ENCODE measurements at regions not wholly inside any gene's neighbourhood (a gene's known extent, or its start where the extent isn't known, plus 50 kb on each side); places are given as distances from the start of the nearest gene placed in this dataset.

DNA sequence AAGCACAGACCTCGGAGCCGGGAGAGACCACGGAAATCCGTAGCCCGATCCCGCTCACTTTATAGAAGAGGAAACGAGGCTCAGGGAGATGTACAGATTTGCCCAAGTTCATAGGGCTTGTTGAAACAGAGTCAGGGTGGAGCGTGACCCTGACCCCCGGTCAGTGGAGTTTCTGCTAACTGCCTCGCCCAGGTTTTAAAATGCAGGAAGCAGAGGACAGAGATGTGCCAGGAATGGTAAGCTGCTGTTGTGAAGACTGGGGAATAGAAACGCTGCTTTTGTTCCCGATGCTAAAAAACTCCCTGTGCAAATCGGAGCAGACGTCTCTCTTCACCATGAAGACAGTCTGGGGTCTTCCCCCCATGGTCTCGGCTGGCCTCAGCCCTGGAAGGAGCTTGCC lies 403.0 kb downstream of the SEC14L1 start (continued):
- TF ChIP-seq EP400 (IDR thresholded peaks at IDR 0.05) (no peak), RCOR1 (IDR thresholded peaks at IDR 0.05; ENCODE audit: borderline replicate concordance in 1 of 2, low read depth in 2 of 2, low read length in 2 of 2) (no peak), SMAD1 (IDR thresholded peaks at IDR 0.05; ENCODE audit: low read depth, low read length, partially characterized antibody) (no peak)

DNA sequence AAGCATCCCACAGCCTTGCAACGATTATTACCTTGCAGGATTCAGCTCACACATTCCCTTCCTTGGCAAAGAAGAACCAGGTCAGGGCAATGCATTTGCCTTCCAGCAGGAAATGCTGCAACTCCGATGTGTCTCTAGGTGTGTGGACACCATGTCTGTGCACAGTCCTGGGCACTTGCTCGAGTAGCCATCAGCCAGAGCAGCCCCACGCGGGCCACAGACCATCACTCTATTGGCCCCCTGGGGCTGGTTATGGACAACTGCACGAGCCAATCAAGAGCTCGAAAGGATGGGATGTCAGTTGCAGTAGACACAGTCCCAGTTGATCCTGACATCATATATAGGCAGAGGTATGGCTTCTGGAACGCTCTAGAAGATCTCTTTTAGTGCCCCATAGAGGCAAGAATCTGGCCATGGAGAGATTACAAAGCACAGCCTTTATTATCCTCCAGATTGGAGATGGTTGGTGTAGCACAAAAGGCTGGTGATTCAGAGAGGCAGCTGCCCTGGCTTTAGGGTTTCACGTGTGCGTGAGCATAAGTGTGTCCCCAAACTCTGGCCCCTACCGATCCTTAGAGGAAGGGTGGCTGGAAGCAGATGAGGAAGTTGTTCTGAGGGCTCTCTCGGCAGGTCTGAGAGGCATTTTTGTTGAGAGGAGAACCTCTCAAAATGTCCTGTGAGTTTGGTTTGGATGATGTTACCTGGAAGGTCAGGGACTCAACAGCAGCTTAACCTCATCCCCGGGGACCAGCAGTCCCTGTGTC lies 403.8 kb downstream of the SEC14L1 start:
- CTCF ChIA-PET (ENCODE audit: low intra/inter-chr PET ratio): no interaction called here
- no peak for DNase-seq (ENCODE audit: extremely low read depth in 1 of 4, low spot score in 3 of 4)
- peaks cover 11% of the 10 kb centered on the region in 2 experiments; a peak in 4 of 5 replicates for H3K4me1 ChIP-seq (replicated peaks in 1 of 2; ENCODE audit: control insufficient read depth in 2 of 2, insufficient read depth in 2 of 2, low read length in 2 of 2)
- H3K79me2 ChIP-seq (ENCODE audit: control insufficient read depth, insufficient read depth, low read length): no peaks in the 10 kb centered on the region
- no peak for FAIRE-seq
- in situ Hi-C loops (cut with MboI): loop anchor here (10.0 kb wide), 1 partner anchor 470 kb away; no protein-coding TSS in a partner anchor
- no peaks in the 10 kb centered on the region for H3K36me3 ChIP-seq (ENCODE audit: control insufficient read depth, insufficient read depth, low read length)
- peaks cover 13% of the 10 kb centered on the region for H4K20me1 ChIP-seq (replicated peaks; ENCODE audit: control insufficient read depth, insufficient read depth, low read length)
- H3K9ac ChIP-seq (ENCODE audit: insufficient read depth in 1 of 2, low read depth in 2 of 2, low read length in 2 of 2): no peak overlapping the region
- H3K9me1 ChIP-seq (ENCODE audit: control insufficient read depth, insufficient read depth, low read length): no peaks in the 10 kb centered on the region
- no peak overlapping the region for H3K27ac ChIP-seq (ENCODE audit: extremely low read depth, low read depth, low read length)
- intact Hi-C loops (cut with micrococcal nuclease): no loop called here
- POLR2A ChIA-PET: no interaction called here
- H3K27me3 ChIP-seq (ENCODE audit: control insufficient read depth in 2 of 2, insufficient read depth in 2 of 2, low read length in 2 of 2): peaks cover 28 to 61% of the 10 kb centered on the region in 2 experiments; a peak in 4 of 5 replicates
- TF ChIP-seq, protein P1, sequence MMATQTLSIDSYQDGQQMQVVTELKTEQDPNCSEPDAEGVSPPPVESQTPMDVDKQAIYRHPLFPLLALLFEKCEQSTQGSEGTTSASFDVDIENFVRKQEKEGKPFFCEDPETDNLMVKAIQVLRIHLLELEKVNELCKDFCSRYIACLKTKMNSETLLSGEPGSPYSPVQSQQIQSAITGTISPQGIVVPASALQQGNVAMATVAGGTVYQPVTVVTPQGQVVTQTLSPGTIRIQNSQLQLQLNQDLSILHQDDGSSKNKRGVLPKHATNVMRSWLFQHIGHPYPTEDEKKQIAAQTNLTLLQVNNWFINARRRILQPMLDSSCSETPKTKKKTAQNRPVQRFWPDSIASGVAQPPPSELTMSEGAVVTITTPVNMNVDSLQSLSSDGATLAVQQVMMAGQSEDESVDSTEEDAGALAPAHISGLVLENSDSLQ (IDR thresholded peaks at IDR 0.05): peak; percentile 34; the same call in 1 of the 2 replicates
- TF ChIP-seq YY1 (IDR thresholded peaks at IDR 0.05; ENCODE audit: borderline replicate concordance in 1 of 3, control insufficient read depth in 1 of 3, extremely low read depth in 1 of 3, insufficient read depth in 3 of 3, insufficient read length in 1 of 3, insufficient replicate concordance in 2 of 3, low read depth in 1 of 3, low read length in 2 of 3) (no peak), ZNF354B (CRISPR knock-in tag; IDR thresholded peaks at IDR 0.05) (no peak), SIRT6 (IDR thresholded peaks at IDR 0.05; ENCODE audit: low read depth, low read length) (no peak), SIN3A (IDR thresholded peaks at IDR 0.05; ENCODE audit: borderline replicate concordance in 2 of 2, control insufficient read depth in 1 of 2, low read depth in 2 of 2, low read length in 2 of 2) (no peak), ZKSCAN8 (CRISPR knock-in tag; IDR thresholded peaks at IDR 0.05) (no peak)
- TF ChIP-seq, protein P2, sequence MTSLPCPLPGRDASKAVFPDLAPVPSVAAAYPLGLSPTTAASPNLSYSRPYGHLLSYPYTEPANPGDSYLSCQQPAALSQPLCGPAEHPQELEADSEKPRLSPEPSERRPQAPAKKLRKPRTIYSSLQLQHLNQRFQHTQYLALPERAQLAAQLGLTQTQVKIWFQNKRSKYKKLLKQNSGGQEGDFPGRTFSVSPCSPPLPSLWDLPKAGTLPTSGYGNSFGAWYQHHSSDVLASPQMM (CRISPR knock-in tag; IDR thresholded peaks at IDR 0.05): no peak
- TF ChIP-seq, protein P3, sequence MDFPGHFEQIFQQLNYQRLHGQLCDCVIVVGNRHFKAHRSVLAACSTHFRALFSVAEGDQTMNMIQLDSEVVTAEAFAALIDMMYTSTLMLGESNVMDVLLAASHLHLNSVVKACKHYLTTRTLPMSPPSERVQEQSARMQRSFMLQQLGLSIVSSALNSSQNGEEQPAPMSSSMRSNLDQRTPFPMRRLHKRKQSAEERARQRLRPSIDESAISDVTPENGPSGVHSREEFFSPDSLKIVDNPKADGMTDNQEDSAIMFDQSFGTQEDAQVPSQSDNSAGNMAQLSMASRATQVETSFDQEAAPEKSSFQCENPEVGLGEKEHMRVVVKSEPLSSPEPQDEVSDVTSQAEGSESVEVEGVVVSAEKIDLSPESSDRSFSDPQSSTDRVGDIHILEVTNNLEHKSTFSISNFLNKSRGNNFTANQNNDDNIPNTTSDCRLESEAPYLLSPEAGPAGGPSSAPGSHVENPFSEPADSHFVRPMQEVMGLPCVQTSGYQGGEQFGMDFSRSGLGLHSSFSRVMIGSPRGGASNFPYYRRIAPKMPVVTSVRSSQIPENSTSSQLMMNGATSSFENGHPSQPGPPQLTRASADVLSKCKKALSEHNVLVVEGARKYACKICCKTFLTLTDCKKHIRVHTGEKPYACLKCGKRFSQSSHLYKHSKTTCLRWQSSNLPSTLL (IDR thresholded peaks at IDR 0.05): no peak
- no TSS peak for BruUV-seq (replicated peaks)
- H2AFZ ChIP-seq (ENCODE audit: low read depth, low read length): no peak overlapping the region
- ATAC-seq: no peak
- no peak overlapping the region for H3K4me2 ChIP-seq (ENCODE audit: insufficient read depth, low read length)
- WGBS (ENCODE audit: insufficient coverage, low coverage, missing lambda C conversion rate): 2% methylated on average over 12 of the region's 13 CpGs
- H3K4me3 ChIP-seq: no peak overlapping the region
- no peaks in the 10 kb centered on the region for H3K9me3 ChIP-seq (replicated peaks; ENCODE audit: control insufficient read depth, insufficient read depth, low read depth, low read length)
